HEK293T (cell line): ENCODE measurements at regions not wholly inside any gene's neighbourhood (a gene's known extent, or its start where the extent isn't known, plus 50 kb on each side); places are given as distances from the start of the nearest gene placed in this dataset.

ENCODE experiments used
- ARNT ChIP-seq: fragments of 450-650 bp; IDR thresholded peaks from 2 replicates; pipeline ENCODE4 v1.6.1; 2017; ENCODE audit warnings: mild to moderate bottlenecking
- BHLHE40 ChIP-seq: fragments of 450-650 bp; IDR thresholded peaks from 2 replicates; pipeline ENCODE4 v1.6.1; 2016; ENCODE audit warnings: mild to moderate bottlenecking, moderate library complexity, borderline replicate concordance
- CTBP1 ChIP-seq: fragments of 450-650 bp; IDR thresholded peaks from 2 replicates; pipeline ENCODE4 v1.6.1; 2016; ENCODE audit warnings: borderline replicate concordance
- ELF4 ChIP-seq: fragments of 450-650 bp; IDR thresholded peaks from 2 replicates; pipeline ENCODE4 v1.6.1; 2017; ENCODE audit warnings: antibody characterized with exemption
- FOXA1 ChIP-seq: fragments of 450-650 bp; IDR thresholded peaks from 2 replicates; pipeline ENCODE4 v1.6.1; 2016; ENCODE audit warnings: mild to moderate bottlenecking
- FOXM1 ChIP-seq: fragments of 450-650 bp; IDR thresholded peaks from 2 replicates; pipeline ENCODE4 v1.6.1; 2017; ENCODE audit warnings: mild to moderate bottlenecking, borderline replicate concordance
- L3MBTL2 ChIP-seq: fragments of 450-650 bp; conservative IDR thresholded peaks from 2 replicates; pipeline ENCODE4 v1.6.1; 2016; ENCODE audit warnings: mild to moderate bottlenecking
- SUZ12 ChIP-seq: fragments of 450-650 bp; IDR thresholded peaks from 2 replicates; pipeline ENCODE4 v1.6.1; 2016; ENCODE audit warnings: mild to moderate bottlenecking
- TF ChIP-seq, protein P1 (sequence below): fragments of 450-650 bp; IDR thresholded peaks from 2 replicates; pipeline ENCODE4 v1.6.1; 2016

DNA sequence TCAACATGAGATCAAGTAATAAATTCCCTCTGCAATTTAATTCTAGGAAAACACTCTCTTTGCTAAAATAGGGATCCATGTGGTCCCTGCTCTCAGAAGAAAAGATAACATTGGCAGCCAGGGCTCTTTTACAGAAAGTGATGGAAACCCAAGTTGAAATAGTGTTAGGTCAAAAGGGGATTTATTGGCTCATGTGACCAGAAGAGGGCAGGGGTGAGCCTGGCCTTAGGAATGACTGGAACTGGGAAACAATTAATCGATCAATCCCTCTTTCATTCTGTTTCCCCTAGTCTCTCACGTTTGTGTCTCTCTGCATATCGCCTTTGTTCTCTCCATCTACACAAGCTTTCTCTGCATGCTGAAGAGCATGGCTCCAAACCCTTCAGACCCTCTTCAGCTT, 58.3 kb upstream of the ALDH1B1 start:
- TF ChIP-seq FOXM1 (no peak), ELF4 (no peak), SUZ12 (no peak), BHLHE40 (no peak), FOXA1 (no peak), L3MBTL2 (no peak), ARNT (no peak), CTBP1 (no peak)
- TF ChIP-seq, protein P1, sequence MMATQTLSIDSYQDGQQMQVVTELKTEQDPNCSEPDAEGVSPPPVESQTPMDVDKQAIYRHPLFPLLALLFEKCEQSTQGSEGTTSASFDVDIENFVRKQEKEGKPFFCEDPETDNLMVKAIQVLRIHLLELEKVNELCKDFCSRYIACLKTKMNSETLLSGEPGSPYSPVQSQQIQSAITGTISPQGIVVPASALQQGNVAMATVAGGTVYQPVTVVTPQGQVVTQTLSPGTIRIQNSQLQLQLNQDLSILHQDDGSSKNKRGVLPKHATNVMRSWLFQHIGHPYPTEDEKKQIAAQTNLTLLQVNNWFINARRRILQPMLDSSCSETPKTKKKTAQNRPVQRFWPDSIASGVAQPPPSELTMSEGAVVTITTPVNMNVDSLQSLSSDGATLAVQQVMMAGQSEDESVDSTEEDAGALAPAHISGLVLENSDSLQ: no peak
